Stimulated activated naive CD4-positive, alpha-beta T cell treated with Interleukin-2 at 50 U/mL for 16 hours (primary cell): ENCODE measurements at regions not wholly inside any gene's neighbourhood (a gene's known extent, or its start where the extent isn't known, plus 50 kb on each side); places are given as distances from the start of the nearest gene placed in this dataset.
"Not testable (repeated sequence)": the region's sequence is repeated elsewhere in the genome, so short reads cannot be mapped to it uniquely, and the experiment has no call there.

Experiments
- DNase-seq: peaks from one replicate; lab custom pipeline; 2025; lab: John Stamatoyannopoulos, UW

DNA sequence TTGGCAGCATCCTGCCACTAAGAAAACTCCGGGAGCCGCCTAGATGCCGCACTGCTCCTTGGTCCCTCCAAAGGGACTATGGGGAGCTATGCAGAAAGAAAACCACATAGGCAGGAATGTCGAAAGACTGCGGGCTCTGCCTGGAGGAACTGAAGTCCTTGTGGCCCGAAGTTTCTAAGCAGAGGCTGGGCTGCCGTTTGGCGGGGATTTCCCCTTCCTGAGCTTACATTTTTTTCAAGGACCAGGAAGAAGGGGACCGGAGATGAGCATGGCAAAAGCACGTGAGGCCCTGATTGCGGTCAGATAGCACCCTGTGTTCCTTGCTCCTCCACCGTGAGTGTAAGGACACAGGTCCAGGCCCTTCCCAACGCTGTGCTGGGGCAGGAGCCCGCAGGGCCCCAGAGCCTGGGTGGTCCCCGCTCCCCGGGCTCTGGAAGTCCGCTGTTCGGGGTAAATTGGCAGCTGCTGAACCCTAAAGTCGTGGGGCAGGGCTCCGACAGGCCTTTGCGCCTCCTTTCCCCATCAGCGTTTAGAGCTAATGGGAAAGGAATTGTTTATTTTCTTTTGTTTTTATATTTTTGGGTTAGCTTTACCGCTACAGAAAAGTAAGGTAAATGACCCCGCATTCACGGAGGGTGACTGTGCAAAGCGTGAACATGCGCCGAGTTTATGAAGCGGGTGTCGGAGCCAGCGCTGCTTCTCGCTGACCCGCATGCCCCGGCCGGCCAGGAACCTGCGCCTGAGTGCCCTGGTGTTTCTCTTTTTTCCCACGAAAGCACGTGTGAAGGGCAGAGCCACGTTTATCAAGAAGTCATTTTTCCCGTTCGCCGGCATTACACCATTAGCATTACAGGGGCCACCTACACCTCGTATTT lies 356.5 kb upstream of the ZNF32 start:
- no peak for DNase-seq

DNA sequence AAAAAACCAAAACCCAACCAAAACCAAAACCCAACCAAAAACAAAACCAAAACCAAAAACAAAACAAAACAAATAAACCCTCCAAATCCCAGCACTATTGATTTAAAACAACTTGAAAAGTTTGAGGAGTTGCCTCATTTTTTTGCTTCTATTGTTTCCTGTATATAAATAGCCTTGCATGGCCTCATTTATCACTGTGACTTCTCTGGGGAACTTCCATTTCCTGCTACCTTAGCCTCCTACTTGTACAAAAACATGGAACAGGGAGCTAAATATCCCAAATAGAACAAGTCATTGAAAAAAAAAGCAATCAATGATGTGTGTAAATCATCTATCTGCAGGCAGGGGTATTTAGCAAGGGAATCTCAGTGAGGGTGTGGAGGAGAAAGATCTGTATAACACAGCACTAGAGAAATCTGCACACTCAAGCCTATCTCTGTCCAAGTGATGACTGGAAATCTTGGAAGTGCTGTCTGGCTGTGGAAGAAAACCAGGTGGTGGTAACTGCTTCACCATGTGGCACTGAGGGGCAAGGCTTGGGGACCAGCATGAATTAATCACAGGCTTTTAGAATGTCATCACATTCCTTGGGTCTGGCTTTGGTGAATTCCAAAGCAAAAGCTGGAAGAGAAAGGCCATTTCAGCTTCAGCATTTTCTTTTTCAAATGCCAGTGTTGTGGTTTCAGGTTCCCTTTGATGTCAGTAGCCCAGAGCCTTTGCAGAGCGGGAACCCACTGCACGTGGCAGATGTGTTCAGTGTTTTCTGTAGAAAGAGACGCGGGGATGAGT lies 349.5 kb upstream of the ZNF32 start:
- DNase-seq = no peak

DNA sequence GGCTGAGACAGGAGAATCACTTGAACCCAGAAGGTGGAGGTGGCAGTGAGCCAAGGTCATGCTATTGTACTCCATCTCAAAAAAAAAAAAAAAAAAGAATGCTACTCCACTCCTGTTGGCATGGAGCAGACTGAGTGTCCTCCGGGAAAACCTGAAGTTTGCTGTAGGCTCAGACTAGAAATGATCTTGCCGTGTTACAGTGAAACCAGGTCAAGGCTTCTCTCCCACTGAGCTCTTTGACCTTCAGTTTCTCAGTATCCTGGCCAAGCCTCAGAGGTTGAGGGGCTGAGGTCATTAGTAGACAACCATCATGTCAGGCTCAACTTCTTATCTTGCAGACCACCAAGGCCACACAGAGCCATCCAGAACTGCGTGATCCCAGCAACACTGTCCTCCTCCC lies 348.6 kb upstream of the ZNF32 start:
- DNase-seq = no peak

DNA sequence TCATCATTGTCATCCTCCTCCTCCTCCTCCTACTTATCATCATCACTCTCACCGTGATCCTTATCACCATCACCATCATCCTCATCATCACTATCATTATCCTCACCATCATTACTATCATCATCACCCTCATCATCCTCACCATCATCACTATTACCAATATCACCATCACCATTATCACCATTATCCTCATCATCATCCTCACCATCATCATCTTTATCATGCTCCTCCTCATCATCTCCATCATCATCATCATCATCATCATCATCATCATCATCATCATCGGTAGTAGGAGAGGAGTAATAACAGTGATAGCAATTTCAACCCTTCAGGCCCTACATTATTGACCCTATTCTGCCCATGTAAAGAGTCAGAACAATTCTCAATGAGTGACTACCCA lies 345.9 kb upstream of the ZNF32 start:
- no peak for DNase-seq

DNA sequence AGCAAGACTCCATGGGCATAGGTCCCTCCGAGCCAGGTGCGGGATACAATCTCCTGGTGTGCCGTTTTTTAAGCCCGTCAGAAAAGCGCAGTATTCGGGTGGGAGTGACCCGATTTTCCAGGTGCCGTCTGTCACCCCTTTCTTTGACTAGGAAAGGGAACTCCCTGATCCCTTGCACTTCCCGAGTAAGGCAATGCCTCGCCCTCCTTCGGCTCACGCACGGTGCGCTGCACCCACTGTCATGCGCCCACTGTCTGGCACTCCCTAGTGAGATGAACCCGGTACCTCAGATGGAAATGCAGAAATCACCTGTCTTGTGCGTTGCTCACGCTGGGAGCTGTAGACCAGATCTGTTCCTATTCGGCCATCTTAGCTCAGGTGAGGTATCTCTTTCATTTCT lies 344.1 kb upstream of the ZNF32 start:
- DNase-seq = not testable (repeated sequence)

DNA sequence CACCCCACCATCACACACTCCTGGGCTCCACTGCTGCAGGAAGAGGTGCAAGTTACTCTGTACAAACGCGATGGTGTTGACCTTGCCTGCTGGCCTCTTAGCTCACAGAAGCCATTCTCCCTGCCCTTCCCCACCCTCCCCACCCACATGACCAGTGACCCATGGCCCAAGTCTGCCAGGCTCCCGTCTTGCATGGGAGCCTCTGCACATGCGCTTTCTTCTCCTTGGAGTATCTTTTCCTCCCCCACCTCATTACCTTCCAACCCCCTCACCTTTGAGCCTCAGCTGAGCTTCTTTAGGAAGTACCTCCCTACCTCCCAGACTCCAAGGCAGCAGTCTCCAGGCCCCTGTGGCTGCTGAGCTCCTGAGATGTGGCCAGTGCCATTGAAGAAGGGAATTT lies 337.7 kb upstream of the ZNF32 start:
- DNase-seq = no peak

DNA sequence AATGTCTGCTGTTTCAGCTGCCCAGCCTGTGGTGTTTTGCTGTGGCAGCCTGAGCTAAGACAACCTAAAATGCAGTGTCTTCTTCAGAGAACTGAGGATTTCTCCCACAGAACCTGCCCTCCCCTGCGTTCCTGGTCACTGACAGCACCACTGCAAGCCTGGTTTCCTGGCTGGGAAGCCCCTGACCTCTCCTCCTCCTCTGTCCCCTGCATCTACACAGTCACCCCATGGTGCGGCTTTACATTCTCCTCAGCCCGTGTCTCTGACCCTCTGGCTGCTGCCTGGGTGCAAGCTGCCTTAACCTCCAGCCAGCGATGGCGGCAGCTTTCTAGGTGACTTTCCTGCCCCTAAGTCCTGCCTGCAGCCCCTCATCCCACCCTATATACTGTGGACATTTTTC lies 337.3 kb upstream of the ZNF32 start:
- no peak for DNase-seq

DNA sequence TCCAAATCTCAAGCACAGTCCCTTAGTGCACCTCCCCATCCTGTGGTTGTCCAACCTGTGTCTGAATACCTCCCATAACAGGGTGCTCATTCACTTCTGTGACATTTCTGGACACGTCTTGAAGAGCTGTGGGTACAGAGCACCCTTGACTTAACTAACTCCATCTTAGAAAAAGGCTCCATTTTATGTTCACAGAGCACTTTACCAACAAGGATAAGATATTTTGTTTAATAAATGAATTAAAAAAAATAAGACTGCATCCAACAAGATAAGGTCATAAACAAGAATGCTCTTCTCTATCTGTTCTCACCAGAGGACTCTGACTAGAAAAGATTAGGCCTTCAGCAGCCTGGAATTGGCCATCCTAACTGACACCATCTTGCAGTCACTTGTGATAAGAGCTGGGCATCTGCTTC lies 335.2 kb upstream of the ZNF32 start:
- DNase-seq = no peak

DNA sequence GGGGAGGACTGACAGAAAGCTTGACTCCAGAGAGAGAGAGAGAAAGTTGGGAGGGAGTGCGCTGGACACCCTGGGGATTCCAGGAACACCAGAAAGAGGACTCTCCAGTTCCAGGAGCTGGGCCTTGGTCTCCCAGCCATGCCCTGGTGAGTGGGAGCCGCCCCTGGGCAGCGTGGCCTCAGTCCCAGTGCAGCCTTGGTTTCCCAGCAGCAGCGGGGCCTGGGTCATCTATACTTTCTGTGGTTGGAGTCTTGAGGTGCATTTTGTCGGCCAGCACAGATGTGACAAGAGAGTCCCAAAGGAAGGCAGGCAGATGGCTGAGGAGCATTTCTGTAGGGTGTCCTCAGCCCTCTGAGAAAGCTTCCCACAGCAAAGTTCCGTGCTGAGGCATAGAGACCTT lies 334.7 kb upstream of the ZNF32 start:
- DNase-seq = no peak

DNA sequence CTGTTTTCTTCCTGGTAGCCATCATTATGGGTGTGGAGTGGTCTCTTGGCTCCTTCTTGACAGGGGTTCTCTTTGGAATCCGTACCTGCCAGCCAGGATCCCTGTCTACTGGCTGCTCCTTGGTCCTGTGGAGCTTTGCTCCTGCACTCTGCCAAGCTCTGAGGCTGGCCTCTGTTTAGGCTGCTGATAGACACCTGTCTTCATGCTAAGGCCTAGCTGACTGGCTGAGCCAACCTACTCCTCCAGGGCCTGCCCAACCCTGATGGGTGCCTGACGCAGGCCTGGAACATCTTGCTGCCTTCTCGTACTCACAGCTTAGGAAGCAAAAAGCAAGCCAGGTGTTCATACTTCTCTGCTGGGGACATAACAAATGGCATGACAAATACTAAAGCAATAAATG lies 333.6 kb upstream of the ZNF32 start:
- DNase-seq = no peak

DNA sequence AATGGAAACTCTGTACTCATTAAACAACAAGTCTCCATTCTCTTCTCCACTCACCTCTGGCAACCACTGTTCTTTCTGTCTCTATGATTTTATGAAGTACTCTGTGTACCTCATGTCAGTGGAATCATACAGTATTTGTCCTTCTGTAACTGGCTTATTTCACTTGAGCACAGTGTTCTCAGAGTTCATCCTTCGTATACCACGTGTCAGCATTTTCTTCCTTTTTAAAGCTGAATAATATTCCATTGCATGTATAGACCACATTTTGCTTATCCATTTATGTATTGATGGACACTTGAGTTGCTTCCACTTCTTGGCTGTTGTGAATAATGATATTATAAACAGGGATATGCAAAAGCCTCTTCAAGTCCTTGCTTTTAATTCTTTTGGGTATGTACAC lies 333.0 kb upstream of the ZNF32 start:
- DNase-seq = no peak

DNA sequence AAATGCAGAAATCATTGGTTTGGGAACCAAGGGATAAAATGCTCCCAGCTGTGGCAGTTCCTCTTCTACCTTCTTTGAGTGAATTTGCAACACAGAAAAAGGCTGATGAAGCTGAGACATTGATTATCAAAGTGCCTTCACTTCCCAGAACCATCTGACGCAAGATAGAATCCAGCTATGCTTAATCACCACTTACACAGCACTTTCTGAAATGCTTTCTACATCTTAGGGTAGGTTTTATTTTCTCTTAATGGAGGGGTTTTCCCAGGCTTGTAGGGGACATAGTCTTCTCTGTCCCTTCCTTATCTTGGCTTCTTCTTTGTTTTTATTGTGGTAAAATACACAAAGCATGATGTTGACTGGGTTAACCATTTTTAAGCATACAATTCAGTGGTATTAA lies 332.6 kb upstream of the ZNF32 start:
- no peak for DNase-seq

DNA sequence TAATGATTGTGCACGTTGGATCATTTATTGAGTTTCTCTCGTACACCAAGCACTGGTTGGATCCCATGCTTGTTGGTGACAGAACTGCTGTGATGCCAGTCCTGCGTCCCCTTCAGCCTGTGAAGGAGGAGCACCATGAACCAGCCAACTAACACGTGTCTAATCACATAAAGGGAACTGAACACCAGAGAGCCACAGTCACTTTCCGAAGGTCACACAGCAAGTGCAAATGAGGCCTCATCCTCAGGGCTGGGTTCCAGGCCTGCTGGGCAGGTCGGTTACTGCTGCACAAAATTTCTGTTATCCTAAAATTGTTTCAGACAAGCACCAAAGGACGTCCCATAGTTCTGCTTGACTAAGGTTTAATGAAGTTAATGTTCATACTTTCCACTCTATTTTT lies 332.0 kb upstream of the ZNF32 start:
- DNase-seq = no peak

DNA sequence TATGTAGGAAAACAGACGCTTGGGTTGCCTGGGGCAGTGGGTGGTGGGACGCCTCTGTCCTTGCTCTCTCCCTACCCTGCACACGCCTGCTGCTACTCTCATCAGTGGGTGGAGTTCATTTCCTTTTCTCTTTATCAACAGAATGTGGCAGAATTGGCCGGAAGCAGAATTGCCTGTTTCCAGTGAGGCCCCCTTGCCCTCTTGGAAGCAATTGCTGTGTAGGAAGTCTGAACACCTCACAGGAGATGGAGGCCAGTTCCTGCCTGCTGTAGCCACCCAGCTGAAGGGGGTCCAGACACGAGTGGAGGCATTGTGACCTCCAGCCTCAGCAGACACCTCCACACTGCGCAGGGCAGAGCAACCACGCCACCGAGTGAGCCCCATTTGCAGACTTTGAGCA lies 331.6 kb upstream of the ZNF32 start:
- DNase-seq = no peak

DNA sequence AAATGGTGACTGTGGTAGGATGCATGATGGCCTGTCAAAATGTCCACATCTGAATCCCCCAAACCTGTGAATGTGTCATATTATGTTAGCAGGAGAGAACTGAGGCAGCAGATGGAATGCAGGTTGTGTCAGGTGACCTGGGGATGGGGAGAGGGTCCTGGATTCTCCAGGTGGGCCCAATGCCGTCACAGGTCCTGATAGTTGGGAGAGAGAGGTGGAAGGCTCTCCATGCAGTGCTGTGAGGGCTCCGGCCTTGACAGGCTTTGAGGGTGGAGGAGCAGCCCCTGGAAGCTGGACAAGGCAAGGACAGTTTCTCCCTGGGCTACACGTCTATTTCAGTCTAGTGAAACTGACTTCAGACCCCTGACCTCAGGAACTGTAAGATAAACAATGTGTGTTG lies 330.9 kb upstream of the ZNF32 start:
- DNase-seq = no peak

DNA sequence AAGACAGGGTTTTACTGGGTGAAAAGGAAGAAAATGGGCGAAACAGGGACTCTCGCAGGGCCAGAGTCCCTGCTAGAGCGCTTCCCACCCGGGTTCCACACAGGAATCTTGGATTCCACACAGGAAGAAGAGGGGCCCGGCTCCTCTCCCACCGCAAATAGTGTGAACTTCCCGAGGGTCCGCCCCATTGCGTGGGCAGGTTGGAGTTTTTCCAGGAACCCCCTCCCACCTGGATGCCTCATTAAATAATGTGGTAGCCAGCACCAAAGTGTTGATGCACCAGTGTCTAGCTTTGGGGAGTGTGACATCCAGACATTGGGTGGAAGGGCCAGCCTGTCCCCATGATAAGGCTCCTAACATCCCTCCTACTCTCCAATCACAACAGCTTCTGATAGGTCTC lies 330.3 kb upstream of the ZNF32 start:
- DNase-seq = no peak

DNA sequence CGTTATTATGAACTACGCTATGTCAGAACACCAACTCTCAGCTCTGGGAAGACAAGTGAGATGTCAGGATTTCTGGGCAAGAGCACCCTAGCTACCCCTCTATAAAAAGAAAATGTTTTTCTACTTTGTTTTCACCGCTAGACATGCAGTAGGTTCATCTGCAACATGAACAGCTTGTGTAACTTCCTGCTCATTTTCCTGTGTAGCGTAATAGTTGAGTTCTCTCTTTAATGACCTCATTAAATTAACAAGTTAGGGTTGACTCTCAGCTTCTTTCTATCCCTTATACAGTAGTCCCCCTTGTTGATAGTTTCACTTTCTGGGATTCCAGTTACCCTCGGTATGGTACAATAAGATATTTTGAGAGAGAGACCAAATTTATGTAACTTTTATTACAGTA lies 329.4 kb upstream of the ZNF32 start:
- DNase-seq = no peak

DNA sequence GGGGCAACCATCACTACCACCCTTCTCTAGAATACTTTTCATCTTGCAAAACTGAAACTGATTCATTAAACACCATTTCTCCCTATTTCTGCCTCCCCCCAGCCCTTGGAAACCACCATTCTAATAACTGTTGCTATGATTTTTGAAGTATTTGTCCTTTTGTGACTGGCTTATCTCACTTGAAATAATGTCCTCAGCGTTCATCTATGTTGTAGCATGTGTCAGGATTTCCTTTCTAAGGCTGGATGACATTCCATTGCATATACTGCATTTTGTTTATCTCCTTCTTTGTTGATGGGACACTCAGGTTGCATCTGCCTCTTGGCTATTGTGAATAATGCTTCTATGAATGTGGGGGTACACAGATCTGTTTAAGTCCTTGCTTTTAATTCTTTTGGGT lies 327.6 kb upstream of the ZNF32 start:
- no peak for DNase-seq

DNA sequence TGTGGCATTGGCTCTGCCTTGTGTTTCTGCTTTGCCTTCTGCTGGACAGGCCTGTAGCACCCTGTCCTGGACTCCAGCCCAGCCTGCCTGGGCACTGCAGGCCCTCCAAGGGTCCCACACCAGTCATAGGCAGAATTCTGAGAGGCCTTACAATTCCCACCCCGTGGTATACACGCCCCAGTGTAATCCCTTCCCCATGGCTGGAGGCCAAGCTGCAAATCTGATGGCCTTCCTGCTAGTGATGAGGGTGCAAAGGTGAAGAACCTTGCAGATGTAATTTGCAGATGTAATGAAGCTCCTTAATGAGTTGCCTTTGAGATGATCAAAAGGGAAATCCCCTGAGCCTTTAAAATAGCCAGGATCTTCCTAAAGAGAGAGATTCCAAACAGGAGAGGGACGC lies 325.1 kb upstream of the ZNF32 start:
- DNase-seq = no peak

DNA sequence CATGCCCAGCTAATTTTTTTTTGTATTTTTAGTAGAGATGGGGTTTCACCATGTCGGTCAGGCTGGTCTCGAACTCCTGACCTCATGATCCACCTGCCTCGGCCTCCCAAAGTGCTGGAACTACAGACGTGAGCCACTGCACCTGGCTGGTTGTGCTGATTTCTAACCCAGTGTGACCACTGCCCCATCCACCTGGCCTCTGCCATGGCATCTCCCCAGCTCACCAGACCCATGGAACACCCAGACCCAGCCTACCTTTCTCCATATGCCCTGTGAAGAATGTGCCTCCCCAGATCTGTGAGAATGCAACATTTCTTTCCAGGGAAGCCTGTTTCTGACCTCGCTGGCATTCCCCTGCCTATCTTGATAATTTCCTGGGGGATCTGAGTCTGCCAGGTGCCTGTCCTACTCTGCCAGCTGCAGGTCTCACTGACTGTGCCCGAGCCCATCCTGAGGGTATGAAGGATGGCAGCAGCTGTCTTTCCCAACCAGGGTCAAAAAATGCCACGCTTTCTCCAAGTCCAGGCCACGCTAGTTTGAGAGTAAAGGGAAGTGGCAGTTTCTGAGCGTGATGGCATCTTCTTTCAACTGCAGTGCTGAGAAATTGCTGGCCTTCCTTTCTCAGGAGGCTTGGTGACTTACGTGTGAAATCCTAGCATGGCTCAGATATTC lies 324.4 kb upstream of the ZNF32 start:
- DNase-seq = no peak

DNA sequence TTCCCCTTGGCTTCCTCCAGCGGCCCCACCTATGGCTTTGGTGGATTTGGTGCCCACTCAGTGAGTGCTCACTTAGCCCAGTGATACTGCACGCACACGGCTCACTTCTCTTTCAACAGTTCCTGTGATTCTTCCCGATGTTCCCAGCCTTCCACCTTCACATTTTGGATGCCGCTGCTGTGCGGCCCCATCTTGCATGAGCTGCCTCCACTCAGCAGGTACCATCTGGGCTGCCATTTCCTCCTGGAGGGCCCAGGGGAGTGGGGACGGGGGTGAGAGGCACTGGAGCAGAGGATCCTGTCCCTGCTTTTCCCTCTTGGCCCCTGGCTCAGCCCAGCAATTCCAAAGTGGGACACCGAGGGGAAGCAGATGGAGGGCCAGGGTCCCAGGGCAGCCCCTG lies 323.3 kb upstream of the ZNF32 start:
- DNase-seq = no peak

DNA sequence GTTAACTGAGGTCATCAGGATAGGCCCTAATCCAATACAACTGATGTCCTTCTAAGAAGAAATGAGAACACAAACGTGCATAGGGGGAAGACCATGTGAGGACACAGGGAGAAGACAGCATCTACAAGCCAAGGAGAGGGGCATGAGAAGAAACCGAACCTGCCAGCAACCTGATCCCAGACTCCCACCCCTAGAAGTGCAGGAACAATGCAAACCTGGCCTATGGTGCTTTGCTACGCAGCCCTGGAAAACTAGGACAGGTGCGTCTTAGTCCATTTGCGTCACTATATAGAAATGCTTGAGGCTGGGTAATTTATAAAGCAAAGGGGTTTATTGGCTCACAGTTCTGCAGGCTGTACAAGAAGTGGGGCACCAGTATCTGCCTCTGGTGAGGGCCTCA lies 322.6 kb upstream of the ZNF32 start:
- no peak for DNase-seq

DNA sequence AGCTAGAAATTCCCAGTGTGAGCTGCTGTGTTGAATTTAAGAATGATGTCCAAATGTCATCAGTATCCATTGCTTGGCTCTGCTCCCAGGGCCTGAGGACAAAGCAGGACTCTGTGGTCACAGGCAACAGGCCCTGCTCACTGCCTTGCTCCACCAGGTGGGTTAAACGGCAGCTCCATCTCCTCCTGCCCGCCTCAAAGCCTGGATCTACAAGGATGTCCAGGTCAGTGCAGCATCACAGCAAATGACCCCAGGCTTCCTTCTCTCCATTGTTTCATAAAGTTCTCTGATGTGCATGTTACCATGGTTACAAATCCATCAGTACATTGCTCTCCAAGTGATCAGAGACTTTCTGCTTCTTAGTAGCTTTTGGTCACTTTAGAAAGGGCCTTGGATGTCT lies 322.0 kb upstream of the ZNF32 start:
- DNase-seq = no peak
